Retinal pigment epithelial cell (primary cell): ENCODE measurements at regions not wholly inside any gene's neighbourhood (a gene's known extent, or its start where the extent isn't known, plus 50 kb on each side); places are given as distances from the start of the nearest gene placed in this dataset.

ENCODE experiments used
- DNase-seq: peaks from one replicate; pipeline ENCODE4 v3.0.0-alpha.2; 2010; ENCODE audit warnings: low read depth
- H3K4me3 ChIP-seq: 2 replicates; pipeline ENCODE4 v1.5.1; 2011; ENCODE audit warnings: mild to moderate bottlenecking, low read length, control low read depth, moderate library complexity
- TF ChIP-seq, protein P1 (sequence below): conservative IDR thresholded peaks from 2 replicates; pipeline ENCODE4 v1.5.1; 2011; ENCODE audit warnings: low read depth, low read length, control low read depth, inconsistent platforms

DNA sequence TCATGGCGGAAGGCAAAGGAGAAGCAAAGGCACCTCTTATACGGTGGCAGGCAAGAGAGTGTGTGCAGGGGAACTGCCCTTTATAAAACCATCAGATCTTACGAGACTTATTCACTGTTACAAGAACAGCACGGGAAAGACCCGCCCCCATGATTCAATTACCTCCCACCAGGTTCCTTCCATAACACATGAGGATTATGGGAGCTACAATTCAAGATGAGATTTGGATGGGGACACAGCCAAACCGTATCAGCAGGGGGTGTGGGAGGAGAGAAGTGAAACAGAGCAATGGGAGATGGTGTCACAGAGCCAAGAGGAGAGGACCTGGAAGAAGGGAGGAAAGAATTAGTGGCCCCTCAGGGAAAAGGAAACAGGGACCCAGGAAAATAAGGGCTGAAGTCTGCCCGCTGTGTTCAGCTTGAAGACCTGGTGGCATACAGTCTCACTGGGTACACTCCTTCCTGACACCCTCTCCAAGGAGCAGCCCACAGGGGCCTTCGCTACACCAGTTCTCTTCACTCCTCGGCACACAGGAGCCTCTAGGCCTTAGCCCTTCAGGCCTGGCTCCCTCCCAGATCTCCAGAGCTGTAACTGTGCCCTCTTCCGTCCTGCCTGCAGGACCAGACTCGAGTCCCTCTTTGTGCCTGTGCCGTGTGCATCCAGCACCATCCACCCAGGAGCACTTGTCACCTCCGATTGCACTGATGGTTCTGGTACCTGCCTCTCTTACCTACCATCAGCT lies 262.1 kb downstream of the EIPR1 start:
- DNase-seq = no peak
- TF ChIP-seq, protein P1, sequence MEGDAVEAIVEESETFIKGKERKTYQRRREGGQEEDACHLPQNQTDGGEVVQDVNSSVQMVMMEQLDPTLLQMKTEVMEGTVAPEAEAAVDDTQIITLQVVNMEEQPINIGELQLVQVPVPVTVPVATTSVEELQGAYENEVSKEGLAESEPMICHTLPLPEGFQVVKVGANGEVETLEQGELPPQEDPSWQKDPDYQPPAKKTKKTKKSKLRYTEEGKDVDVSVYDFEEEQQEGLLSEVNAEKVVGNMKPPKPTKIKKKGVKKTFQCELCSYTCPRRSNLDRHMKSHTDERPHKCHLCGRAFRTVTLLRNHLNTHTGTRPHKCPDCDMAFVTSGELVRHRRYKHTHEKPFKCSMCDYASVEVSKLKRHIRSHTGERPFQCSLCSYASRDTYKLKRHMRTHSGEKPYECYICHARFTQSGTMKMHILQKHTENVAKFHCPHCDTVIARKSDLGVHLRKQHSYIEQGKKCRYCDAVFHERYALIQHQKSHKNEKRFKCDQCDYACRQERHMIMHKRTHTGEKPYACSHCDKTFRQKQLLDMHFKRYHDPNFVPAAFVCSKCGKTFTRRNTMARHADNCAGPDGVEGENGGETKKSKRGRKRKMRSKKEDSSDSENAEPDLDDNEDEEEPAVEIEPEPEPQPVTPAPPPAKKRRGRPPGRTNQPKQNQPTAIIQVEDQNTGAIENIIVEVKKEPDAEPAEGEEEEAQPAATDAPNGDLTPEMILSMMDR = no peak
- no peak overlapping the region for H3K4me3 ChIP-seq

DNA sequence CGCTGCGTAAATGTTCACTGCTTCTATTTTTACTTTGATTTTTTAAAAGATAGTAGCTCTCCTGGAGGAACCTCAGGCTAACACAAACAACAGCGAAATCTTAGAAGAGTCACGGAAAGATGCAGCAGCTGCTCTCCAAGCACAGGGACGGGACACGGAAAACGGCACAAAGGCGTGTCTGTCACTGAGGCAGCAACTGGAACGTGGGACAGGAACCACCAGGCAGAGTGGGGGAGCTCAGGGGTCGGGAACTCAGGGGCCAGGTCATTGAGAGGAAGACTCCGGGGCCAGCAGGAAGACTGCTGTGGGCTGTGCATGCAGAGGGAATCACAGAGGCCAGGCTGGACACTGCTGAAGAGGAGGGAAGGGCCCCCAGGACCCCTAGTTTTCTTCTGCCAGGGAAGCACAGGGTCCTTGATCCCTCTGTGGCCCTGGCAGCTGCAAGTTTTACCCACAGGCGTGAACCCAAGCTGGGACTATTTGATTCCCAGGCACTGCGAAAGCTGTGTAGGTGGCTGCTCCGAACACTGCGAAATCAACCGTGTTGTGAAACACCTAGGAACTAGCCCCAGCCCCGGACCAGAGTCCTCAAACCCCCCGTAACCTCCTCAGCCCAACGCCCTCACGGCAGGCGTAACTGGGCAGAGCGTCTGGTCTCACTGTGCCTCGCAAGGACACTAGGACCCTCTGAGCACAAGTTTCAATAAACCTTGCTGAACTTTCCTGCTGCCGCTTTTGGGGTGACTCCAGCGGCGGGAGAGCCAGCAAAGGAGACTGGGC lies 263.0 kb downstream of the EIPR1 start:
- TF ChIP-seq, protein P1 = no peak
- no peak overlapping the region for H3K4me3 ChIP-seq
- no peak for DNase-seq

DNA sequence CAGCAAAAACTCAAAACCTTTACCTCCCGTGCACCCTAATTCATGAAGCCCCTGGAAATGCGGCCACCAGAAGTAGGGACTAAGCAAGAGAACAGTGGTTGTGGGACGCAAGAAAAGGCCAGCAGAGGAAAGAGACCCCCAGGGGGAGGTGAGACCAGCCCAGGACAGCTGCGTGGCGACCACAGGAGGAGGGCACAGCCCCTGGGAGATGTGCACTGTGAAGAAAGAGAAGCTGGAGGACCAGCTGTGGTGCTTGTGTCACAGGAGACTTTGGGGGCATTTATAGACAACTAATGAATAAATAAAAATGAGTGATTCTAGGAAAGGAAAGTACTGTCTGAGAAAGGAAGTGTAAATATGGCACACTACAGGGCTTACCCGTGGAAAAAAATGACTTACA lies 263.8 kb downstream of the EIPR1 start:
- no peak for DNase-seq

DNA sequence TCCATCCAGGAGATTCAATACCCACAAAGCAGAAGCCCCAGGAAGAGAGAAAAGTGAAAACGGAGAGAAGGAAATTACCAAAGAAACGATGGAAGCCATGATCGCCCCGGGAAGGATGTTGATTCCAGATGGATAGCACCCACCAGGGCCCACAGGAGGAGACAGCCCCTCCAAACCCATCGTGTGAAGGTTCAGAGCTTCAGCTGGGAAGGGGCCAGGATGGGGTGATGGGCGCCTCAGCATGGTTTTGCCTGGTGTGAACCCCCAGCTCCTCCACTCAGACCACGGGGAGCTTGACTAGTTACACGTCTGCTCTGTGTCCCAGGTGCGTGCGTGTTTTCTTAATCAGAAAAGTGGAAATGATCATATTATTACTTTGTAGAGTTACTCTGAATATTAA lies 264.5 kb downstream of the EIPR1 start:
- TF ChIP-seq, protein P1 = no peak
- H3K4me3 ChIP-seq = no peak overlapping the region
- DNase-seq = no peak

More for the DNA sequence above, 263.8 kb downstream of the EIPR1 start:
- no peak overlapping the region for H3K4me3 ChIP-seq
- TF ChIP-seq, protein P1 = no peak

DNA sequence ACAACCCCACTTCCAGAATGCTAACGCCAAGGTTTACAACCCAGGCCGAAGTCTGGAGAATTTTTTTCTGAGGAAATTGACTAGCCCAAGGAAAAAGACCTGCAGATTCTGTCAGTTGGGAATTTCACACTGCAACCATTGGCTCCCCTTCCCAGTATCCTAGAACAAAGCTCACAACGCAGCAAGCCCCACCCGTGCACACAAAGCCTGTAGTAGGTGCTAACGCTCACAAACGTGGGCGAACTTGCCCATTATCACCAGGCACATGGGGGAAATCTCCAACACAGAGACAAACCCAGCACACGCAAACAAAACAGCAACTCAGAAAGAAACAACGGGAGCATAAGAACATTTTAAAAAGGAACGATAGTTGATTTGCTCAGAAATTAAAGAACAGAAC lies 265.1 kb downstream of the EIPR1 start:
- TF ChIP-seq, protein P1 = no peak
- H3K4me3 ChIP-seq = no peak overlapping the region
- no peak for DNase-seq

DNA sequence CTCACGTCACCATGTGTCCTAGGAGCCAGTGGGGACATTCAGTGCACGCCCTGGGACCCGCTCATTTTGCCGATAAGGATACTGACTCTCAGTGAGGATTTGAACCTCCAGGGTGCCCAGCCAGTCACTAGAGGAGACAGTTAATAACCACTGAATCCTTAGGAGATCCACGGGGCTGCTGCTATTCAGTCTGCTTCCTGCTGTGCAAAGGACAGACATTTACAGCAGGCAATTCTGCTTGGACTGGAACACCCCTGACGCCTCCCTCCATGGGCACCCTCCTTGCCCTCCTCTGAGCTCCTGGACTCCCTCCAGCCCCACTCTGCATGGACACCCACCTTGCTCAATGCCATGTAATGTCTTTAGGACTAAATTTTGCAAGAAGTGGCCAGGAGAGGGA lies 265.5 kb downstream of the EIPR1 start:
- no peak for DNase-seq
- no peak overlapping the region for H3K4me3 ChIP-seq
- TF ChIP-seq, protein P1 = no peak
